ENCODE measurements at regions not wholly inside any gene's neighbourhood (a gene's known extent, or its start where the extent isn't known, plus 50 kb on each side); places are given as distances from the start of the nearest gene placed in this dataset.

- H3K36me3 Mint-ChIP-seq (ENCODE audit: low read depth): no peaks in the 10 kb centered on the region
- TF ChIP-seq CTCF (IDR thresholded peaks at IDR 0.05): no peak
- no peak for DNase-seq
- peaks cover 22% of the 10 kb centered on the region for H3K4me1 Mint-ChIP-seq (ENCODE audit: low read depth)
- H3K9me3 Mint-ChIP-seq: no peaks in the 10 kb centered on the region
- no peak overlapping the region for H3K4me3 Mint-ChIP-seq
- peaks cover 2% of the 10 kb centered on the region for H3K27me3 Mint-ChIP-seq (ENCODE audit: insufficient read depth)
- H3K27ac Mint-ChIP-seq: no peak overlapping the region
Observed at GRCh38 chr12:93204896-93205295, 172.8 kb upstream of the NUDT4 start.

- Mint-ChIP-seq H3K4me1 (ENCODE audit: low read depth) (peaks cover 18% of the 10 kb centered on the region), H3K27ac (no peak overlapping the region), H3K4me3 (no peak overlapping the region), H3K36me3 (ENCODE audit: low read depth) (no peaks in the 10 kb centered on the region), H3K27me3 (ENCODE audit: insufficient read depth) (peaks cover 2% of the 10 kb centered on the region), H3K9me3 (no peaks in the 10 kb centered on the region)
- no peak for DNase-seq
- no peak for TF ChIP-seq CTCF (IDR thresholded peaks at IDR 0.05)
Observed at GRCh38 chr12:93205361-93205760, 172.4 kb upstream of the NUDT4 start.

- no peak for DNase-seq
- Mint-ChIP-seq H3K4me3 (no peak overlapping the region), H3K27ac (no peak overlapping the region), H3K27me3 (ENCODE audit: insufficient read depth) (peaks cover 2% of the 10 kb centered on the region; the same call in 1 of the 2 replicates), H3K36me3 (ENCODE audit: low read depth) (no peaks in the 10 kb centered on the region), H3K4me1 (ENCODE audit: low read depth) (peaks cover 12% of the 10 kb centered on the region), H3K9me3 (no peaks in the 10 kb centered on the region)
- no peak for TF ChIP-seq CTCF (IDR thresholded peaks at IDR 0.05)
Observed at GRCh38 chr12:93208011-93208410, 169.7 kb upstream of the NUDT4 start.

GRCh38 chr12:93214523-93215289, 163.0 kb upstream of the NUDT4 start:
- H3K27ac Mint-ChIP-seq: no peak overlapping the region
- no peak for DNase-seq
- H3K9me3 Mint-ChIP-seq: no peaks in the 10 kb centered on the region
- H3K27me3 Mint-ChIP-seq (ENCODE audit: insufficient read depth): peaks cover 1% of the 10 kb centered on the region; the same call in 1 of the 2 replicates
- H3K36me3 Mint-ChIP-seq (ENCODE audit: low read depth): no peaks in the 10 kb centered on the region
- TF ChIP-seq CTCF (IDR thresholded peaks at IDR 0.05): no peak
- no peaks in the 10 kb centered on the region for H3K4me1 Mint-ChIP-seq (ENCODE audit: low read depth)
- H3K4me3 Mint-ChIP-seq: no peak overlapping the region

GRCh38 chr12:93215290-93215678, 162.4 kb upstream of the NUDT4 start:
- no peak overlapping the region for H3K27ac Mint-ChIP-seq
- no peaks in the 10 kb centered on the region for H3K36me3 Mint-ChIP-seq (ENCODE audit: low read depth)
- no peaks in the 10 kb centered on the region for H3K4me1 Mint-ChIP-seq (ENCODE audit: low read depth)
- no peak overlapping the region for H3K4me3 Mint-ChIP-seq
- no peaks in the 10 kb centered on the region for H3K9me3 Mint-ChIP-seq
- no peak for TF ChIP-seq CTCF (IDR thresholded peaks at IDR 0.05)
- peaks cover 1% of the 10 kb centered on the region; the same call in 1 of the 2 replicates for H3K27me3 Mint-ChIP-seq (ENCODE audit: insufficient read depth)
- DNase-seq: no peak
